Suprapubic skin (tissue), 4 donors: ENCODE measurements at regions not wholly inside any gene's neighbourhood (a gene's known extent, or its start where the extent isn't known, plus 50 kb on each side); places are given as distances from the start of the nearest gene placed in this dataset.

Experiments
- CTCF ChIP-seq, 2 donors: fragments of 200-600 bp in 1 of 2; fragments of 450-650 bp in 1 of 2; sonication (generic) in 1 of 2; IDR thresholded peaks; one replicate each; pipeline ENCODE4 v1.5.1; 2016 to 2019; ENCODE audit warnings: antibody characterized with exemption in 2 of 2, mild to moderate bottlenecking in 1 of 2, moderate library complexity in 1 of 2
- EP300 ChIP-seq: sonication (generic); formaldehyde crosslinking; IDR thresholded peaks from one replicate; pipeline ENCODE4 v1.6.1; 2017; ENCODE audit warnings: antibody characterized with exemption
- POLR2AphosphoS5 ChIP-seq, 3 donors: sonication (generic); formaldehyde crosslinking; IDR thresholded peaks; one replicate each; pipeline ENCODE4 v1.6.1; 2017; ENCODE audit warnings: antibody characterized with exemption in 3 of 3

GRCh38 chr14:80346395-80346794 lies 135.1 kb upstream of the DIO2 start:
- TF ChIP-seq CTCF (IDR thresholded peaks at IDR 0.05) (no peak), POLR2AphosphoS5 (IDR thresholded peaks at IDR 0.05) (no peak), EP300 (no peak)
